Stimulated activated CD8-positive, alpha-beta memory T cell treated with anti-CD3 and anti-CD28 coated beads, Interleukin-7, amount 100 ng/mL, for 48 hours (primary cell): ENCODE measurements at regions not wholly inside any gene's neighbourhood (a gene's known extent, or its start where the extent isn't known, plus 50 kb on each side); places are given as distances from the start of the nearest gene placed in this dataset.

ENCODE experiments used
- DNase-seq, 2 donors: peaks; one replicate each; pipeline ENCODE4 v3.0.0-alpha.2; 2020; ENCODE audit warnings: low read depth in 1 of 2; ENCODE audit errors: extremely low read depth in 1 of 2

DNA sequence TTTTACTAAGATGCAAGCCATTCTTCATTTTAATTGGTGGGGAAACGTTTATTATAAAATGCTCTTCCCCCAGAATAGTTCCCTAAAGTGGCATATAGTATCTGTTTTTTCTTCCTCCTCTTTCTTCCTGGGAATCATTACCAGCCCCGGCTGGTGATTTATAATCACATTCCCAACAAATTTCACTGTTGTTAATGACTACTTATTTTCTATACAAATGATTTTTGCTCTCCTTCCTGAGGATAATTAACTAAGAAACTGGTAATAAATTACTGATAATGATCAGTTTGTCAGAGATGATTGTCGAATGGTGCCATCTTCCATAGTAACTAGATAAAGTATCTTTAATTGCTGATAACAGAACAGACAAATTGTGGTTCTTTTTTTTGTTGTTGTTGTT, 785.5 kb upstream of the RBFOX1 start:
- no peak for DNase-seq

DNA sequence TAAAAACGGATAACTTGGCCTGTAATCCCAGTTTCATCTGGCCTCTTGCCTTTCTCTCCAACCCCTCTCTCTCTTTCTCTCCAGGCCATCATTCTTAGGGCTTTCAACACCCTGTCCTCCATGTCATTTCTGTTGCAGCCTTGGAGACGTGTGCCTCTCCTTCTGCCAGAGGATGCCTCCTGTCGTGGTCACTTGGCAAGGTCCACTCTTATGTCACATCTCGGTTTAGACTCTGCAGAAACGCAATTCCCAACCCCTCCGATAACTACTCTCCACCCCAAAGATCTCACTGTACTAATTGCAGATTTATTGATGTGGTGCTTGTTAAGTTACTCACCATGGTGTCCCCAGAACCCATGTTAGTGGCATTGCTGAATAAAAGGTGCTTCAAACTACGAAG, 787.3 kb upstream of the RBFOX1 start:
- DNase-seq: no peak

DNA sequence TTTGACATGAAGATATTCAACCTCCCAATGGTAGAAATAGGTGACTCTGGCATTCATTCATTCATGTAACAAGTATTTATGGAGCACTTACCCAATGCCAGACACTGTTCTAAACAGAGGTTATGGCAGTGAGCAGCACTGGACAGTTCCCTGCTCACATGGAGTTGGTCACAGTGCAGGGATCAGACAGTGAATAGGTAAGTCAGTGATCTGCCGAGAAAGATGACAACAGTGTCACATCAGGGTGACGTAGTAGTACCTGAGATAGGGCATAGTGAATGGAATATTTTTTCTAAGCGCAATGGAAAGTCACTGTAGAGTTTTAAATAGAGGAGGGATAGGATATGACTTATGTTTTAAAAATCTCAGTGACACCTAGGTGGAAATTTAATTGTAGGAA, 791.4 kb upstream of the RBFOX1 start:
- DNase-seq: no peak

DNA sequence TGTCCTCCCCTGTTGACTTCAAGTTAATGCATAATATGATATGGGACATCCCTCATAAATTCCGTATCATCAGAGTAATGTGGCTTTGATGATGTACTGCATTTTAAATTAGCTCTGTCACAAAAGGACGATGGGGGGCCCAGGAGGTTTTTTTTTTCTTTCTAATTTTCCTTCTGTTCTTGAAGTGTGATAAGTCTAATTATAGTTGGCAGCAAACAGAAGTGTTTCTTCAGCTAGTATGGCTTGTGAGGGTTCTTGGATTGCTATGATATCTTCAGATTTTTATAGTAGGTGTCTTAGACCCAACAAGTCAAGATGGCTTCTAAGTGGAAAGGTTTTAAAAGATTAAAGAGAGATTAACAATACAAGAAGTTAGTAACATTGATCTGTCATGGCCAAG, 796.2 kb upstream of the RBFOX1 start:
- no peak for DNase-seq

DNA sequence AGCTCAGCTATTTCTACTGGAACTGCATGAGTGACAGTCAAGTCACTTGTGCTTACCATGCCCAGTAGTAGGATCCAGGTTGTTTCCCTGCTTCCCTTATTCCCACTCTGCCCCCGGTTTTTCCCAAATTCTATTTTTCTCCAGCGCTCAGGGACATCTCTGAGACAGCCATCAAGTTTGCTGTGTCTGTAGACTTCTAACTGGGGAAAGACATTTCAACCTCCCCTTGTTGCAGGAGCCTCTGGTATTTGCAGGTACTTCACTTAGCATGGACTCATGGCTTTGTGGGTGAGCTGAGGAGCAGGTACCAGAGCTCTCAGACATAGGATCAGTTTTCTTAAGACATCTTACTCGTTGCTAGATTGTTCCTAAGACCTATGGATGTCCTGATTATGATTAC, 801.6 kb upstream of the RBFOX1 start:
- DNase-seq: no peak

DNA sequence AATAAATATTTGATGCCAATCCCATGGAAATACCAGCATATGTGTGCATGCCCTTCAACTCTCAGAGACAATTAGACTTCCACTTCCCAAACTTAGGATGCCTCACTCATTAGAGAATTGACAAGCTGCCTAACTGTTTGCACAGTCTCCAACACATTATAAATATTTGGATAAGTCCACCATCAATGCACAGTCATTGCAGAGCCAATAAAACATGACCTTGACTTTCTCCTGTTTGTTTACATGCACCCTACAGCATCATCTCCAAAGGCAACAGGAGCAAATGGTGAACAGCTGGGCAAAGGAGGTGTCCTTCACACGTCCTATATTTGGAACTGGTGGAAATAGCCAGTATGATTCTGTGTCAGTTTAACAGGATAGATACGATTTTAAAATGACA, 804.4 kb upstream of the RBFOX1 start:
- no peak for DNase-seq

DNA sequence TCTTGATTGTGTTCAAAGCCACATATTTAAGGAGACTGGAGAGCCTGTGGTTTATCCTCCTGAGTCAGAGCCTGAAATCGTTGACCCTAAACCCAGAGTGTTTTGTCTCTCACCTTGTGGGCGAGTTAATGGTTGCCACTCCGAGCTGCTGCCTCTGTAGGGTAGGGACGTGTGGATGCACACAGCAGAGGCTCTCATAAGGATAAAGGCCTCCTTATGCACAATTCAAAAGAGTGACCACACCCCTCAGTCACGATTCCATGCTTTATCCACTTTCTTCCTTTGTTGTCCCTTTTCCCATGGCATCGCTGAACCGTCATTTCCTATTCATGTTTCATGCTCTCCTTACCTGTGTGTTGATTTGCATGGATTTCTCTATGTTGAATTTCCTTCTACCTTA, 805.0 kb upstream of the RBFOX1 start:
- no peak for DNase-seq

DNA sequence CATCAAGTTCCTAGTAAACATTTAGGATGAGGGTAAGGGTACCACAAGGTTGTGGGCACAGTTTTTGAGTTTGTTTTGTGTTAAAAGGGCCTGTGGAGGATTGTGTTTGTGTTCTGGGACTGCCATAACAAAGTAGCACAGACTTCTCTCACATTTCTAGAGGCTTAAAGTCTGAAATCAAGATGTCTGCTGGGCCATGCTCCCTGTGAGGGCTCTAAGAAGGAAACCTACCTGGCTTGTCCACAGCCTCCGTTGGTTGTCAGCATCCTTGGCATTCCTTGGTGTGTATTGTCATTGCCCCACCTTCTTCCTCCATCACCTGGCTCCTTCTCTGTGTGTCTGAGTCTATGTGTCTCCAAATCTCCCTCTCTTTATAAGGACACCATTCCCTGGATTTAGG, 808.1 kb upstream of the RBFOX1 start:
- DNase-seq: no peak

DNA sequence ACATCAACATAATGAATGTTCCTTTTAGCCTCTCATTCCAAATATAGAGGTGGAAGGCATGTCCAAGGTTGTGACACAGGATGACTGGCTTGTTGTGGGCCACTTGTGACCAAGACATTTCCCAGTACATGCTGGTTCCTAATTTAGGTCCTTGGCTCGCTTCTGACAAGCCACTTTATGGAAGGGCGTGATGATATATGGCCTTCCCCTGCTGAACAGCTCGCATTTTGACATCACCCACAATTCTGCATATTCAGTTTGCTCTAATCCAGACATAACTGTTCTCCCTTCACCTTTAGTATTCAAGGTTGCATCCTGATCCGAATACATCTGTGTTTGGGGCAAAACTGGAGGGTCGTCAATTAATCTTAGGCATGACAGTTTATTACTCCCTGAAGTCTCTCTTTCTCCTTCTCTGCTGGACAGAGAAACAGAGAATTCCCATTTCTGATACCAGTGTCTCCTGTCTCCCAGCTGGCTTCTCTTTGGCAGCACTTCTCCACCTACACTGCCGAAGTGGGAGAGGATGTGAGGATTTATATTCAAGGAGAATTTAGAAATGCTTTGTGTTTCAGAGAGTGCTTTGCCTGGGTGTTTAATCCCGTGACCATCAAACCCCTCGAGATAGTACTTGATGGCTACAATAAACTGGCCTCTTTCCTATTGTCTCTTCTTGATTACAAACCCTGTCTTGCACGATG, 815.5 kb upstream of the RBFOX1 start:
- DNase-seq: no peak

DNA sequence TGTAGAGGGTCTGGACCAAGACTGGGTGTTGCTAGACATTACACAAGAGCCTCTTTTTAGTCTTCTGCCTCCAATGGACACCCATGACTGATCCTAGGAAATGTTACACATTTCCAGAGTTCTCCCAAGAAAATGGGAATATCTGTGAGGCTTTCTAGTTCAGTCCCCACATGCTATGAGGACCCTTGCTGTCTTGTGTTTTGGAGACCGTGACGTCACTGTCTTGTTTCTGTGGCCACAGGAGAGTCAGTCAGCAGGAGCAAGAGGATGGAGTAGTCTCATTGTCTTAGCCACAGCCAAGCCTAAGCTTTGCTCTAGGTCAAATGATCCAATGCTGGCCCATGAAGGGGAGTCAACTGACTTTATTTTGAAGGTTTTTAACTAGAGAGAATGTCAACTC, 820.1 kb upstream of the RBFOX1 start:
- no peak for DNase-seq

DNA sequence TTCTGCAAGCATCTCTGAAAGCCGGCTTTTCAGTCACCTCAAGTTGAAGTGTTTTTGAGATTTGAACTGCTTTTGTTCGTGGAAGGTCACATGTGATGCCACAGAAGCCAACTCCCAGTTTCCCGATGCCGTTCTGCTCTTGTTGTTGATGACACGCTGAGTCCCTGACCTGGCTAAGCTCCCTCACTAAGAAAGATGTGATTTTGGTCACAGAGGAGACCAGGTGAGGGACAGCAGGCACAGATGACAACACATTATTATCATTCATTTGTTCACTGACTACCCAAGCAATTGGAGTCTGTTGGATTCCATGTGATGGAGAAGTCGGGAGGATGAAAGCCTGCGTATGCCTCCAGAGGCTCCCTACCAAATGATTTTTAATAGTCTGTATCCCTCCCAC, 822.4 kb upstream of the RBFOX1 start:
- DNase-seq: no peak

DNA sequence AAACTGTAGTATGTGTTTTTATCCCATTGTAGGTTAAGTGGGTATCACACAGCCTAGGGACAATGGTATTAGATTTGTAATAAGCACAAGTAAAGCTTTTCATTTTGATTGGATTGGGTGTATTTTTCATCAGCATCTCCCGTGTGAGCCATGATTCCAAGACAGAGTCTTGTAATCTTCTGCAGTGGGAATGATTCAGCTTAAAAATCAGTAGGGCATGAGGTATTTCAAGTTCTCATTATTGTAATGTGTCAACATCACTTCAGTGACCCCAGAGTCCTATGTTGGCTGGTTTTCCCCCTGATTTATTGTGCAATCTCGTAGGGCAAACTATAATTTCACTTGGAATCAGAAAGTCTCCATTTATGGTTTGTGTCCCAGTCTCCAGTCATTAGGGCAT, 833.2 kb upstream of the RBFOX1 start:
- no peak for DNase-seq

DNA sequence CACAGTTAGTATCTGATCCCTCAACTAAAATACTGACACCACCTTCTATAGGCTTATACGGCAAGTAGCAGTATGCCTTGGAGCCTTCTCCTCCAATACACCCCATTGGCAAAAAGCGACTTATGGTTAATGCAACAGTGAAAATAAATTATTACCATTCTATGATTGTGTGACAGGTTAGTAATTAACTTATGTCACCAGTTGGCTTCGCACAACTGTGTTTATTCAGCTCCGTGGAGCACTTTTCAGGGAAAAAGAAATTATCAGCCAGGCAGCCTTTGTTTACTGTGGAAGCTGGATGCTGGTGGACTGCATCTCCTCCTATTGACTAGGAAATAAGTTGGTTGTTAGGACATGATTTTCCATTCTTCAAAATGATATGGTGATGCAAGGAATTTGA, 833.8 kb upstream of the RBFOX1 start:
- no peak for DNase-seq

DNA sequence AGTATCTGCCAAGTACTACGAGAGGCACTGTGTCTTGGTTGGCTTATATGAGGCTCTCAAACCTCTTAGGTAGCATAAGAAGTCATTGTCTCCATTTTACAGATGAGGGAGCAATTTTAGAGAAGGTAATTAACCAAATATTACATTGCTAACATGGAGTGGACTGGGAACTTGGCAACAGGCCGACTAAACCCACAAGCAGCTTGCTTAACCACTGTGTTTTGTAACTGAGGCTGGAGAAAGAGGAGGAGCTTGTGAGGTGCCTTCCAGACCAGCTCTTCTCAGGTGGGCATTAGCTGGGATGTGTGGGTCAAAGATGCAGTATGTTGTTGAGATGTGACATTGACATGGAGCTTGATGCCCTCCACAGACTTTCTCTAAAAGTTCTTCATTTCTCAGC, 835.6 kb upstream of the RBFOX1 start:
- DNase-seq: no peak

DNA sequence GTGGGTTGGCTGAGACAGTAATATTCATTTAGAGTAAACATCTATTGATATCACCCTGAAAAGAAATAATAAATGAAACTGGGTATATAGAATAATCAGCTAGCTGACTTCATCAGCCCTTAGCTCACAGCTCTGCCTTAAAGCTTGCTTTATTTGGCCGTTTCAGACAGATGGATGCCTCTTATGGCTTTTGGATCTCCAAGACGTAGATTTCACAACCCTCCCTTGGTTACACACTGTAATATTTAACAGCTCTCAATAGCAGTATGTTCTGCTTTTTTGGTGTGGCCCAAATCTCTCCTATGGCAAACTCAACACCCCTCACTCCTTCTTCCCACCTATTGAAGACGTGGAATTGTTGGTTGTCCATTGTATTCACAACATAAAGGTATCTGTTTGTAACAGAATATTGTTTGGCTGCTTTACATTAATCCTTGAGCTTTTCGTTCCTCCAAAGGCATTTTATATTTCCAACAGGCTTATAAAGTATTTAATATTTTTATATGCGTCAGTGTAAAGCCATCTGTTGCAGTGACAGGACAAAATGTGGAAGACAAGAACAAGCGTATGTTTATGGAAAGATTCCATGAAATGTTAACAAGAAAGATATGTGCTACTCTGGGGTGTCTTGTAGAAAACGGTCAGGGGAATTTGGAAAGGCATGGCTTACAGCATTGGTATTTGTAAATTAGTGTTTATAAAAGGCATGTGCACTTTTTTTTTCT, 837.0 kb upstream of the RBFOX1 start:
- no peak for DNase-seq

DNA sequence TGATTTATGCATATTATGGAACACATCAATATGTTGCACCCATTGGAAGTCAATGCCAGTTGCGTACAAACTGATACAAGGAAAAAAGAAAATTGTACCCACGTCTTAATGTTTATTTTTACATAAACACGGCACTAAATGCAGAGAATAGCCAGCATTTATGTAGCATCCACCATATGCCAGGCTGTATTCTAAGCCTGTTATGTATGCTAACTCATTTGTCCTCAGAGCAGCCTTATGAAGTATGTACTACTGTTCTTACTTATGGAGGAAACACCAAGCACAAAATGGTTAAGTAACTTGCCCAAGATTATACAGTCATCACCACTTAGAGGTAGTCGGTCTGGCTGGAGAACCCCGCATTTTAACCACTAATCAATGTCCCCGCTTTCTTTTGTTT, 837.9 kb upstream of the RBFOX1 start:
- DNase-seq: no peak

DNA sequence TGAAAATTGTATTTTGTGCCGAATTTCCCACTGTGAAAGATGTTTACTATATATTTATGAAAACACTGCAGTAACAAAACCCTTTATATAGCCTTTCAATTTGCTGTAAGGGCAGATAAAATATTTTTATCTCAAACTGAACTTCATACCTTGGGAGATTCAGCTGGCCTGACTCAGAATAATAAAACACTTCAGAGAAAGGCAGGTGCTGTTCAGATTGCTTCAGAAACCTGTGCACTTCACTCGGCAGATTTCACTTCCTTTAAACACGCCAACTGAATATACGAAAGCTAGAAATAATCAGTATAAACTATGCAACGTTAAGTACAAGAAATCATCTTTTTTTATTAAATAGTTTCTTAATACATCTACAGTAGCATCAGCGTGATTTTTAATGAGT, 839.1 kb upstream of the RBFOX1 start:
- DNase-seq: no peak

DNA sequence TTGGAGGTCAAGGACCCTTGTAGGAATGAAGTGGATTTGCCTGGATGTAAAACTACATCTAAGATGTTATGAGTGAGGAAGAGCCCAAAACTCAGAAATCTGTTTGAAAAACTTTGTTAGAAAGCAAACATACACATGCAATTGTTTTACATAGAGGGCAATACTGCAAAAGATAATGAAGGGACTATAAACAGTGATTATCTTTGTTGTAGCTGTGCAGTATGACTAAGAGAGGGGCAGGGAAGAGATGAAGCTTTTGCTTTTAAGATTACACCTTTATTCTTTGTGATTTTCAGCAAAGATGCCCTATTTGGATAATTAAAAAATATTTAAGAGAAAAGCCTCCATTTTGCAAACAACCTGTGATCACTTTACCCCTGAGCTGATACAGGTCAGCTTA, 839.9 kb upstream of the RBFOX1 start:
- no peak for DNase-seq

DNA sequence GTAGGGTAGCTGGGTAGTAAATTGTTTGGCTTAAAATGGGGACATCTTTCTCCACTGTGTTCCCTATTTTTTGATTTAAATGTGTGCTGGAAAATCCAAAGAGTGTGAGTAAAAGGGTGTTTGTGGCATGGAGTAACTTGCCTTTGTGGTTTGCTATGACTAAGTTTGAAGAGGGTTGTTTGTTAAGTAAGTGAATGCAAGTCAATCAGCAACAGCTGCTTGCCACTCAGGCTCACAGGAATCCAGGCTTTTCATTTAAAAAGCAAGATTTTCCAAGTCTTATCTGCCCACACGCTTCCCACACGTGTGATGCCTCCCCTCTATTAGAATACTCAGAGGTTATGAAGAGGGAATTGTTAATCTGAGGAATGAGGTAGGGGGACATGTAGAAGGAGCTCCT, 847.7 kb upstream of the RBFOX1 start:
- no peak for DNase-seq

DNA sequence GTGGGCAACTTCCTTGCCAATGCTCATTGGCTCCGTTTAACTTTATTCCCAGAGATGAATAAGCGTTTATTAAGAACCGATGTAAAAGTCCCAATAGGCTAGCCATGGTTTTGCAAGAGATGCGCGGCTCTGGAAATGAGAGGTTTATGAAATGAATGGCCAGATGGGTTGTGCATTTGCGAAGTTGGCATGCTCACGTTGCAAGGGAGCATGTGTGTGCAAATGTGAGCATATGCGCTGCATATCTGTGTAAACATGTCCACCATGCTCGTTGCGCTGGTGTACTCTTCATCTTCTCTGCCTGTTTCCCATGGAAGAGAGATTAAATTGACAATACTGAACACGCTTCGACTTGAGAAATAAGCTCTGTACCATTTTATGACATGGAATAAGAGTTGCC, 848.6 kb upstream of the RBFOX1 start:
- no peak for DNase-seq

DNA sequence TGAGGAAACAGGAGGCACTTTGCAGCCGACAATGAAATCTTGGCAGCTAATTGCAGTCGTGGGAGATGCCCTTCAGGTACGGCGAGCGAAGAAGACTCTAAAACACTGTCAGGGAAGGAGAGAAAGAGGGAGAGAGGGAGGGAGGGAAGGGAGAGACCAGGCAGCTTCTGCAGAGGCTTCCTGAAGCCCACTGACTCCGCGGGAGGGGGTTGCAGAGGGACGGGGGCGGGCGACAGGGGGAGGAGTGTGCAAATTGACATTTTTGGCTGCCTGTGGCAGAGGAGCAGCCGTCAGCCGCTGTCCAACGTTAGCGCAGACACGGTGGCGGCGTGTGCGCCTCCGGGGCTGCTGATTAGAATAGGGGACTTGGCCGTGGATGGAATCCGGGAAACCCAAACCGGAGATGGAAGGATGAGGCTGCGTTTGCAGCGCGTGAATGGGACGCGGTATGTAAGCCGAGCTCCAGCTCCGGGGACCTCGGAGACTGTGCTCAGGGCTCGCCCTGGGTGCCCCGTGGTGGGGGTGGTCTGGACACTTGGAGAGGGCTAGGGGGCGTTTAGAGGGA, 849.1 kb upstream of the RBFOX1 start:
- DNase-seq: no peak

DNA sequence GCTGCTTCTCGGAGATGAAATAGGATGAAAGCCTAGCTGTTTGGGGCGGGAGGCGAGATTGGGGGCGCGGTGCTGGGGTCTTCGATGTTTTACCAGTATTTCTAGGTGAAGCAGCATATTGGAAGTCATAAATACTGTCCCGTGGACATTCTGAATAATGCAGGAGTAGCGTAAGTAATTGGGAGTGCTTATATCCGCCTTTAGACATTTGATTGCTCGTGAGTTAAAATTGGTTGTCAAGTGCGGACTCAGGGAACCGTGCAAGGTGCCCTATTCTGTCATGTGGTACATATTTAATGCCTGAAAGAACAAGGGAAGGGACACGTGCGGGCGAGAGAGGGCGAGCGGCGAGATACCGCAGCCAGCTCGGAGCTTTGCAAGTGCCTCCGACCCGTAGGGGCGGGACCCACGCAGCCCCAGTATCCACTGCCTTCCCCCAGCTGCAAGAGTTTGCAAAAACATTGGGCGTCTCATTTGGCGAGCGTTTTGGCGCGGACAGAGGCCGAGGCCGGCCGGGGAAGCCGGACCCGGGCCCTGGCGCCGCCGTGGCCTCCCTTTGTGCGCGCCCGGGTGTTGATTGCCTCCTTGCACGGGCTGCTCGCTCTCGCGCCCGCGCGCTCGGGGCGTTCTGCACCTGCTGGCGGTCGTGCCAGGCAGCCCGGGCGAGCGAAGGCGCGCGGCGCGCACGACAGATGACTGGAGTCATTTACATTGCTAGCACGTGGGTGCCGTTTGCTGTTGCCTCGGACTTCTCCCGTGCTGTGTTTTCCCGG, 849.8 kb upstream of the RBFOX1 start:
- DNase-seq: no peak
